CD14-positive monocyte (primary cell): ENCODE measurements at regions not wholly inside any gene's neighbourhood (a gene's known extent, or its start where the extent isn't known, plus 50 kb on each side); places are given as distances from the start of the nearest gene placed in this dataset.

ENCODE experiments used
- DNase-seq, 3 donors: peaks; one replicate each; pipeline ENCODE4 v3.0.0-alpha.2; 2011 to 2022
- H2AFZ ChIP-seq: 2 replicates; pipeline ENCODE4 v1.6.0; 2012; ENCODE audit warnings: mild to moderate bottlenecking, low read depth, low read length, inconsistent platforms; ENCODE audit not compliant: insufficient read depth, poor library complexity, severe bottlenecking
- H3K27ac ChIP-seq, 2 donors: 1 replicate in 1 of 2; 2 replicates in 1 of 2; pipeline ENCODE4 v1.5.1; 2012 to 2013; ENCODE audit warnings: low read length in 2 of 2, control low read depth in 1 of 2, inconsistent platforms in 1 of 2, low read depth in 1 of 2, mild to moderate bottlenecking in 1 of 2
- H3K27me3 ChIP-seq, 2 donors: one replicate each; pipeline versions ENCODE4 v1.6.0 to v1.6.1; 2011 to 2013; ENCODE audit warnings: low read length in 2 of 2; ENCODE audit not compliant: control insufficient read depth in 2 of 2, insufficient read depth in 2 of 2
- H3K36me3 ChIP-seq, 2 donors: replicated peaks in 1 of 2; 1 replicate in 1 of 2; 2 replicates in 1 of 2; pipeline versions ENCODE4 v1.5.1 to v1.6.1; 2012 to 2013; ENCODE audit warnings: low read length in 2 of 2, control low read depth in 1 of 2, inconsistent platforms in 1 of 2, mild to moderate bottlenecking in 1 of 2; ENCODE audit not compliant: insufficient read depth in 2 of 2, control insufficient read depth in 1 of 2
- H3K4me1 ChIP-seq, 2 donors: 1 replicate in 1 of 2; 2 replicates in 1 of 2; pipeline versions ENCODE4 v1.5.1 to v1.6.1; 2012 to 2013; ENCODE audit warnings: low read length in 2 of 2, control low read depth in 1 of 2, inconsistent platforms in 1 of 2, mild to moderate bottlenecking in 1 of 2, moderate library complexity in 1 of 2; ENCODE audit not compliant: insufficient read depth in 2 of 2, control insufficient read depth in 1 of 2
- H3K4me2 ChIP-seq: replicated peaks from 2 replicates; pipeline ENCODE3; 2012; ENCODE audit warnings: low read length, moderate library complexity, mild to moderate bottlenecking; ENCODE audit not compliant: poor library complexity, severe bottlenecking; ENCODE audit errors: extremely low read depth
- H3K4me3 ChIP-seq, 3 experiments: fragments of 200-600 bp in 1 of 3; sonication (generic) in 1 of 3; replicated peaks in 1 of 3; 1 replicate in 2 of 3; 2 replicates in 1 of 3; pipeline ENCODE4 v1.5.1; 2011 to 2013; ENCODE audit warnings: low read length in 3 of 3, mild to moderate bottlenecking in 3 of 3, control low read depth in 2 of 3, low read depth in 2 of 3, inconsistent platforms in 1 of 3, moderate library complexity in 1 of 3
- H3K79me2 ChIP-seq: 2 replicates; pipeline ENCODE4 v1.6.0; 2012; ENCODE audit warnings: mild to moderate bottlenecking, control low read depth, inconsistent platforms, low read length, moderate library complexity; ENCODE audit not compliant: insufficient read depth
- H3K9ac ChIP-seq: 2 replicates; pipeline ENCODE4 v1.6.0; 2017; ENCODE audit warnings: low read length, mild to moderate bottlenecking; ENCODE audit not compliant: insufficient read depth, poor library complexity, severe bottlenecking
- H3K9me3 ChIP-seq, 2 donors: replicated peaks in 1 of 2; 1 replicate in 1 of 2; 2 replicates in 1 of 2; pipeline versions ENCODE4 v1.5.1 to v1.6.1; 2012 to 2013; ENCODE audit warnings: low read length in 2 of 2, control low read depth in 1 of 2; ENCODE audit not compliant: control insufficient read depth in 1 of 2, insufficient read depth in 1 of 2
- H4K20me1 ChIP-seq: 2 replicates; pipeline ENCODE4 v1.6.0; 2012; ENCODE audit warnings: mild to moderate bottlenecking, low read length, control low read depth, moderate library complexity; ENCODE audit not compliant: insufficient read depth
- H3K27ac Mint-ChIP-seq, 7 donors: one replicate each; pipeline ENCODE4 v1.8.0; 2020; ENCODE audit warnings: mild to moderate bottlenecking in 7 of 7, mixed read lengths in 7 of 7, moderate library complexity in 6 of 7, inconsistent platforms in 2 of 7
- H3K27me3 Mint-ChIP-seq, 3 donors: one replicate each; pipeline ENCODE4 v1.8.0; 2021 to 2022; ENCODE audit warnings: low read depth in 3 of 3, mild to moderate bottlenecking in 3 of 3, mixed read lengths in 3 of 3, moderate library complexity in 3 of 3, inconsistent platforms in 1 of 3
- H3K36me3 Mint-ChIP-seq, 2 donors: one replicate each; pipeline ENCODE4 v1.8.0; 2020; ENCODE audit warnings: mixed read lengths in 2 of 2, inconsistent platforms in 1 of 2, mild to moderate bottlenecking in 1 of 2
- H3K4me1 Mint-ChIP-seq: one replicate; pipeline ENCODE4 v1.8.0; 2020; ENCODE audit warnings: mild to moderate bottlenecking, mixed read lengths
- H3K4me3 Mint-ChIP-seq, 2 donors: one replicate each; pipeline ENCODE4 v1.8.0; 2020; ENCODE audit warnings: mild to moderate bottlenecking in 2 of 2, mixed read lengths in 2 of 2, moderate library complexity in 1 of 2
- H3K9me3 Mint-ChIP-seq, 7 donors: one replicate each; pipeline ENCODE4 v1.8.0; 2020 to 2022; ENCODE audit warnings: mixed read lengths in 7 of 7, mild to moderate bottlenecking in 6 of 7, moderate library complexity in 6 of 7, inconsistent platforms in 2 of 7
- WGBS: methylation state at CpG from one replicate; pipeline ENCODE4 v1.1.5; 2013; ENCODE audit warnings: missing lambda C conversion rate; ENCODE audit not compliant: insufficient coverage; 5-methylcytosine and 5-hydroxymethylcytosine counted together
- intact Hi-C, 2 donors: fragments of 100-400 bp; cut with micrococcal nuclease; formaldehyde crosslinking; loops; one replicate each; pipeline versions ENCODE4 v1.15.0 to v1.15.1; 2023
- TF ChIP-seq, protein P1 (sequence below): fragments of 200-600 bp; IDR thresholded peaks from one replicate; pipeline ENCODE4 v1.8.0; 2022; ENCODE audit warnings: antibody characterized with exemption, mild to moderate bottlenecking

DNA sequence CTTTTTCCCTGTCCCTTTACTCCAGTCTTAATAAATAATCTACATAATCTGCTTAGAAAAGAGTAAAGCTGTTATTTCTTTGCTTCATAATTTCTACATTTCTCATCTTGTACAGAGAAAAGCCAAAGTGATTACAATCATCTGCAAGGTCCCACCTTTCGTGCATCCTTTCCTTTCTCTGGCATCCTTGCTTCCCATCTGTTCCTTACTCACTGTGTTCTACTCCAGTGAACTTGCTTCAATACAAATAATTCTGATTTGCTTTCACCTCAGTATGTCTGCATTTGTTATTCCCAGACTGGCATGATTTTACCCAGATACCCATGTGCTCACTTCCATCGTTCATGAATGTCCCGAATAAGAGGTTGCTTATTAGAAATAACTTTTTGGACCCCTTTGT is 99.4 kb upstream of the DSEL start:
- H3K4me1 ChIP-seq = no peaks in the 10 kb centered on the region
- H3K27ac ChIP-seq = no peak overlapping the region
- peaks cover 0 to 1% (median 0%) of the 10 kb centered on the region in 7 donors for H3K9me3 Mint-ChIP-seq
- no peaks in the 10 kb centered on the region for H3K9me3 ChIP-seq
- no peak overlapping the region for H2AFZ ChIP-seq
- H3K4me2 ChIP-seq = no peak overlapping the region
- intact Hi-C loops = no loop called here
- H3K27me3 Mint-ChIP-seq = peaks cover 0 to 2% (median 0%) of the 10 kb centered on the region in 3 donors
- no peaks in the 10 kb centered on the region for H3K36me3 Mint-ChIP-seq
- H3K9ac ChIP-seq = no peak overlapping the region
- DNase-seq = no peak
- no peak overlapping the region for H3K27ac Mint-ChIP-seq
- no peaks in the 10 kb centered on the region for H3K36me3 ChIP-seq
- no peaks in the 10 kb centered on the region for H4K20me1 ChIP-seq
- H3K4me3 ChIP-seq = no peak overlapping the region
- no peaks in the 10 kb centered on the region for H3K27me3 ChIP-seq
- no peaks in the 10 kb centered on the region for H3K4me1 Mint-ChIP-seq
- 100% methylated on average over 1 of the region's 3 CpGs for WGBS
- TF ChIP-seq, protein P1, sequence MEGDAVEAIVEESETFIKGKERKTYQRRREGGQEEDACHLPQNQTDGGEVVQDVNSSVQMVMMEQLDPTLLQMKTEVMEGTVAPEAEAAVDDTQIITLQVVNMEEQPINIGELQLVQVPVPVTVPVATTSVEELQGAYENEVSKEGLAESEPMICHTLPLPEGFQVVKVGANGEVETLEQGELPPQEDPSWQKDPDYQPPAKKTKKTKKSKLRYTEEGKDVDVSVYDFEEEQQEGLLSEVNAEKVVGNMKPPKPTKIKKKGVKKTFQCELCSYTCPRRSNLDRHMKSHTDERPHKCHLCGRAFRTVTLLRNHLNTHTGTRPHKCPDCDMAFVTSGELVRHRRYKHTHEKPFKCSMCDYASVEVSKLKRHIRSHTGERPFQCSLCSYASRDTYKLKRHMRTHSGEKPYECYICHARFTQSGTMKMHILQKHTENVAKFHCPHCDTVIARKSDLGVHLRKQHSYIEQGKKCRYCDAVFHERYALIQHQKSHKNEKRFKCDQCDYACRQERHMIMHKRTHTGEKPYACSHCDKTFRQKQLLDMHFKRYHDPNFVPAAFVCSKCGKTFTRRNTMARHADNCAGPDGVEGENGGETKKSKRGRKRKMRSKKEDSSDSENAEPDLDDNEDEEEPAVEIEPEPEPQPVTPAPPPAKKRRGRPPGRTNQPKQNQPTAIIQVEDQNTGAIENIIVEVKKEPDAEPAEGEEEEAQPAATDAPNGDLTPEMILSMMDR = no peak
- H3K4me3 Mint-ChIP-seq = no peak overlapping the region
- no peaks in the 10 kb centered on the region for H3K79me2 ChIP-seq

DNA sequence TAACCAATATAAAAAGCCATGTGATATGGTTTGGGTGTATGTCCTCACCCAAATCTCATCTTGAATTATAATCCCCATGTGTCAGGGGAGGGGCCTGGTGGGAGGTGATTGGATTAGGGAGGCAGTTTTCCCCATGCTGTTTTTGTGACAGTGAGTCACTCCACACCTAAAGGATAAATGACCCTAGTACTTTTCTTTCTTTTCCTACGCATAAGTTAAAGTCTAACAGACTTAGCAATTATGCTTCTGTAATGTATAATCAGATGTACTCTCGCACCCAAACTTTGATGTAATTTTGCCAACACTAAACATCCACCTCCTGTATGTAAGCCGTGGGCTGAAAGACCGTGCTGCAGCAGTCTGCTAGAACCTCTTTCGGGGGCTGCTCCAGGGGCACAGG is 97.2 kb upstream of the DSEL start:
- Histone ChIP-seq H3K9ac (no peak overlapping the region), H3K27me3 (no peaks in the 10 kb centered on the region), H3K4me3 (no peak overlapping the region), H3K36me3 (no peaks in the 10 kb centered on the region), H3K4me2 (no peak overlapping the region), H3K79me2 (no peaks in the 10 kb centered on the region), H2AFZ (no peak overlapping the region), H3K27ac (no peak overlapping the region), H3K9me3 (no peaks in the 10 kb centered on the region), H3K4me1 (no peaks in the 10 kb centered on the region), H4K20me1 (no peaks in the 10 kb centered on the region)
- Mint-ChIP-seq H3K4me1 (no peaks in the 10 kb centered on the region), H3K9me3 (peaks cover 0 to 1% (median 0%) of the 10 kb centered on the region in 7 donors), H3K27me3 (peaks cover 0 to 2% (median 0%) of the 10 kb centered on the region in 3 donors), H3K27ac (no peak overlapping the region), H3K4me3 (no peak overlapping the region), H3K36me3 (no peaks in the 10 kb centered on the region)
- WGBS = no CpG with 5 or more reads among the region's 5 CpGs
- TF ChIP-seq, protein P1 = no peak
- intact Hi-C loops = no loop called here
- DNase-seq = no peak
